HL-60 (cell line): ENCODE measurements at regions not wholly inside any gene's neighbourhood (a gene's known extent, or its start where the extent isn't known, plus 50 kb on each side); places are given as distances from the start of the nearest gene placed in this dataset.

Experiments used
- CTCF ChIP-seq: IDR thresholded peaks from one replicate; pipeline ENCODE4 v1.5.1; 2011; ENCODE audit warnings: low read length, control low read depth, inconsistent platforms; ENCODE audit not compliant: insufficient read depth
- GABPA ChIP-seq: IDR thresholded peaks from 2 replicates; pipeline ENCODE4 v1.6.1; 2012; ENCODE audit warnings: low read depth
- POLR2AphosphoS5 ChIP-seq: IDR thresholded peaks from 2 replicates; pipeline ENCODE4 v1.6.1; 2012; ENCODE audit warnings: low read depth
- REST ChIP-seq: IDR thresholded peaks from 2 replicates; pipeline ENCODE4 v1.6.1; 2012; ENCODE audit warnings: low read depth; ENCODE audit not compliant: insufficient replicate concordance
- SPI1 ChIP-seq: IDR thresholded peaks from 2 replicates; pipeline ENCODE4 v1.6.1; 2012; ENCODE audit warnings: low read depth, mild to moderate bottlenecking, borderline replicate concordance

DNA sequence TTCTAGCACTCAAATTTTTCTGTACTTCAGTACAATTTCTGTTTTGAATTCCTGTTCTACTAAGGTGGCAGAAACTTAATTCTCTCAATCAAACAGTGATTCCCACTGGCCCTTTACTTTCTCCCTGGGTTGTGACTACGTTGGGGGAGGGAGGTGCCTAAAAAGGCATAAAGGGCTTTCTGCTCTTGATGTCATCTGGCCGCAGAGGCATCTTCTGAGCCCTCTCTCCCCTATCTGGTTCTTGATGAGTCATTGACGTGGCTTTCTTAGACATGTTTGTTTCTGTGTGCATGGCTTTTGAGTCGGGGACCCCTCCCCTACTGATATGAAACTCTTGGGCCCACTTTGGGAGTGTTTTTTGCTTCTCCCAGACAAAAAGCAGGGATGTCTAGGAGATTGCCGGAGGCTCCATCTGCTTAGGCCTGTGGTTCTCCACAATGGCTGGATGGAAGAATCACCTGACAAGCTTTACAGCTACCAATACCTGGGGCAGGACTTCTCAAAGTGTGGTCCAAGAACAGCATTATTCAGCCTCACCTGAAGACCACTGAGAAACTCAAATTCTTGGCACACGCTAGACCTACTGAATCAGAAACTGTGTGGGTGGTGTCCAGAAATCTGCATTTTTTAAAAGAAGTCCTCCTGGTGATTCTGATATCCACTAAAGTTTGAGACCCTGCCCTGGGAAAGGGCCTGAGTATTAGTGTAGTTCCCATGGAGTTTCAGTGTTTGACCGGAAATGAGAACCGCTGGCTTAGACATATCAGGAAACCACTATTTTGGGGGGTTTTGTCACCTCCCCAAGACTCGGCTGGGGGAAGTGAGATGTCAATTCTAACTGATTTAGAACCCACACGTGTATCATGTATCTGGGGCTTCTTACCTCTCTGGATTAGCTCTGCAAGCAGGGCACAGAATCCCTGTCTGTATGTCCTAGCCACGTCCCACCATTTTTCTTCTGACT is 395.7 kb upstream of the PDE3A start:
- TF ChIP-seq CTCF (no peak), REST (no peak), POLR2AphosphoS5 (no peak), SPI1 (no peak), GABPA (no peak)
